WERI-Rb-1 (cell line): ENCODE measurements at regions not wholly inside any gene's neighbourhood (a gene's known extent, or its start where the extent isn't known, plus 50 kb on each side); places are given as distances from the start of the nearest gene placed in this dataset.
"Not testable (repeated sequence)": the region's sequence is repeated elsewhere in the genome, so short reads cannot be mapped to it uniquely, and the experiment has no call there.

ENCODE experiments used
- DNase-seq: peaks from one replicate; pipeline ENCODE4 v3.0.0-alpha.2; 2020
- H3K27ac ChIP-seq: fragments of 250-450 bp; sonication (Bioruptor Pico); 2 replicates; pipeline ENCODE4 v1.5.1; 2020; ENCODE audit warnings: mild to moderate bottlenecking, moderate library complexity
- H3K27me3 ChIP-seq: fragments of 250-450 bp; sonication (Bioruptor Pico); 2 replicates; pipeline ENCODE4 v1.5.1; 2021; ENCODE audit warnings: mild to moderate bottlenecking, low read depth, moderate library complexity; ENCODE audit not compliant: insufficient read depth, severe bottlenecking
- H3K36me3 ChIP-seq: fragments of 250-450 bp; sonication (Bioruptor Pico); 2 replicates; pipeline ENCODE4 v1.5.1; 2020; ENCODE audit warnings: mild to moderate bottlenecking, moderate library complexity
- H3K4me3 ChIP-seq: 2 replicates; pipeline ENCODE4 v1.5.1; 2011; ENCODE audit warnings: low read depth, mild to moderate bottlenecking, control low read depth, low read length
- H3K9me3 ChIP-seq: fragments of 250-450 bp; sonication (Bioruptor Pico); 2 replicates; pipeline ENCODE4 v1.5.1; 2021; ENCODE audit warnings: mild to moderate bottlenecking, moderate library complexity; ENCODE audit not compliant: severe bottlenecking
- CTCF ChIP-seq: IDR thresholded peaks from 2 replicates; pipeline ENCODE4 v1.5.1; 2011; ENCODE audit warnings: low read depth, mild to moderate bottlenecking, control low read depth, inconsistent platforms, low read length

GRCh38 chr13:81020010-81020409 is 679.1 kb upstream of the SPRY2 start:
- H3K4me3 ChIP-seq: no peak overlapping the region
- H3K27ac ChIP-seq: no peak overlapping the region
- H3K36me3 ChIP-seq: no peaks in the 10 kb centered on the region
- no peak for TF ChIP-seq CTCF
- H3K27me3 ChIP-seq: no peaks in the 10 kb centered on the region
- H3K9me3 ChIP-seq: no peaks in the 10 kb centered on the region
- DNase-seq: no peak

GRCh38 chr13:81018936-81019335 is 678.0 kb upstream of the SPRY2 start:
- no peaks in the 10 kb centered on the region for H3K36me3 ChIP-seq
- H3K27me3 ChIP-seq: no peaks in the 10 kb centered on the region
- TF ChIP-seq CTCF: no peak
- no peaks in the 10 kb centered on the region for H3K9me3 ChIP-seq
- no peak overlapping the region for H3K4me3 ChIP-seq
- DNase-seq: no peak
- no peak overlapping the region for H3K27ac ChIP-seq

- DNase-seq: no peak
- Histone ChIP-seq H3K36me3 (no peaks in the 10 kb centered on the region), H3K27ac (no peak overlapping the region), H3K27me3 (no peaks in the 10 kb centered on the region), H3K9me3 (no peaks in the 10 kb centered on the region), H3K4me3 (no peak overlapping the region)
- no peak for TF ChIP-seq CTCF
Measured at GRCh38 chr13:81017513-81018152, 676.7 kb upstream of the SPRY2 start.

- Histone ChIP-seq H3K4me3 (no peak overlapping the region), H3K27me3 (no peaks in the 10 kb centered on the region), H3K27ac (no peak overlapping the region), H3K9me3 (no peaks in the 10 kb centered on the region), H3K36me3 (no peaks in the 10 kb centered on the region)
- peak; percentile 6 for DNase-seq
- no peak; the same call in 1 of the 2 replicates for TF ChIP-seq CTCF
Measured at GRCh38 chr13:81012031-81012430, 671.1 kb upstream of the SPRY2 start.

- no peak for DNase-seq
- H3K27me3 ChIP-seq: no peaks in the 10 kb centered on the region
- TF ChIP-seq CTCF: no peak
- no peaks in the 10 kb centered on the region for H3K36me3 ChIP-seq
- H3K4me3 ChIP-seq: no peak overlapping the region
- no peaks in the 10 kb centered on the region for H3K9me3 ChIP-seq
- H3K27ac ChIP-seq: no peak overlapping the region
Measured at GRCh38 chr13:81001828-81002385, 661.0 kb upstream of the SPRY2 start.

GRCh38 chr13:80998603-80999002 is 657.7 kb upstream of the SPRY2 start:
- H3K4me3 ChIP-seq, H3K9me3 ChIP-seq, H3K27me3 ChIP-seq, DNase-seq, H3K36me3 ChIP-seq, H3K27ac ChIP-seq: not testable (repeated sequence)
